Frontal cortex (tissue), 3 donors: ENCODE measurements at regions not wholly inside any gene's neighbourhood (a gene's known extent, or its start where the extent isn't known, plus 50 kb on each side); places are given as distances from the start of the nearest gene placed in this dataset.
A peak's percentile ranks its signal among the peaks of the same experiment; 100 is the strongest.

Experiments used
- DNase-seq, 2 donors: peaks; one replicate each; pipeline ENCODE4 v3.0.0; 2012; ENCODE audit warnings: low spot score in 2 of 2
- FAIRE-seq: peaks from 2 replicates; lab custom pipeline; 2012; peaks lifted over from hg19 to GRCh38; lab: Jason Lieb, UNC
- donor health status: control.
- donor health status: control.
- donor health status: control.

DNA sequence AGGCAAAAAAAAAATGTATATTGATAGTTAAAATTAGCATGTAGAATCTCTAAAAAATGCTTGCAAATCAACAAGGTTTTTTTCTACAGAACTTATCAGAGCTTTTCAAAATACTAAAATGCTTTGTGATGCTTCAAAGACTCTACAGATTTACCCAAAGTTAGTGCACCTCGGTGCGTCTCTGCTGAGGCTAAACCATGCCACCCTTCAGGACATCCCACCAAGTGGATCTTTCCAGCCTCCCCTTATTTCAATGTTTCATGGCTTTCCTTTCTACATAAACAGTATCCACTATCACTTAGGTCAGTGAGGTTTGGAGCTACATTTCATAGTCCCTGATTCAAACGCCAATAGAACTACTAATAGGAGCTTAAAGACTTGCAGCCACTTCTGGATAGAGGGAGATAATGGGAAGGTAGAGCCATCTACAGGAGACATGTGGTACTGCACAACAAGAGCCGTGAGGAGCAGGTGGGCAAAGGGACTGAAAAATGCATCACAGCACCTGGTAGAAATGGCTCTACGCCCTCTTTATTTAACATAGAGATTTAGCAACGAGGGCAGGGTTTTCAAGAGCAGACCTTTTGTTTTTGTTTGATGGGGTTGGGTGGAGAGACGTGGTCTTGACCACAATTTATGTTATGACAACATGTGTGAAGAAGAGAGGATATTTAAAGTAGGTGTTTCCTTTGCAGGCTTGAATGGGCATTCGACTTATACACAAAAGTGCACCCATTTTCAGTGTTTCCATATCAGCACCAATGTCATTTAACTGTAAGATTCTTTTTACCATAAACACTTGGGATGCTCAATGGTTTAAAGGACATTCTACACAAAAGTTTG is 56.1 kb upstream of the SLC35G4 start:
- DNase-seq (peak; percentile 8 to 55), FAIRE-seq (no peak)

DNA sequence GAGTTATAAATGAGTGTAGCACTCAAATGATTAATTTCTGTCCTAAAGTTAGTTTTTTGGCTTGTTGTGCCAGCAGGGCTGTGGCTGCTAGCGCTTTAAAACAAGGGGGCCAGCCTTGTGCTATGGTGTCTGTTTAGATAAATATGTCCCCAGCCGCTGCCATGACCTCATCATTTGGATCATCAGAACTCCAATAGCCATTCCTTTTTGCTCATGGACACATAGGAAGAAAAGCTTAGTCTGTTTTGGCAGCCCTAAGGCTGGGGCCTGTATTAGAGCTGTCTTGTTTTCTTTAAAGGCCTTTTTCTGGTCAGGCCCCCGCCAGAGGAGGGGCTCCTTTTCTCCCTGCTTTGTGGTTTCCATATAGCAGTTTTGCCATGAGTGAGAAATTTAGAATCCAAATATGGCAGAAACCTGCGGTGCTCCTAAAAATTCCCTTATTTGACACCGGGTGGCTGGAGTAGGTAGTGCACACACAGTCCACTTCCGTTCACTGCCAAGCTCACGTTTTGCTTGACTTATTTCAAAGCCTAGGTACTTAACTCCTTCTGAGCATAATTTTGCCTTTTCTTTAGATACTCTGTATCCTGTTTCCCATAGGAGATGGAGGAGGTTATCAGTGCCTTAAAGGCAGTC is 60.4 kb upstream of the SLC35G4 start:
- FAIRE-seq, result no peak
- no peak for DNase-seq

DNA sequence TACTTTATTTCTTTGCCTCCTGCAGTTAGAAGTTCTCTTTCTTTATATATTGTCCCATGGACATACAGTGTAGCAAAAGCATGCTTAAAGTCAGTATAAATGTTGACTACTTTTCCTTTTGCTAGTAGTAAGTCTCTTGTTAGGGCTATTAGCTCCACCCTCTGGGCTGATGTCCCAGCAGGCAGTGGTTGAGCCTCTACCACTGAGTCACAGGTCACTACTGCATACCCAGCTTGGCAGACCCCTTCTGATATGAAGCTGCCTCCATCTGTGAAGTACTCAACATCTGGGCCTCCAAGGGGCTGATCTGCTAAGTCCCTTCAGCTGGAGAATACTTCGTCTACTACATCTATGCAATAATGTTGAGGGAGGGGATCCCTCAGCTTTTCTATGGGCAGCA is 61.0 kb upstream of the SLC35G4 start:
- FAIRE-seq (no peak), DNase-seq (no peak)

DNA sequence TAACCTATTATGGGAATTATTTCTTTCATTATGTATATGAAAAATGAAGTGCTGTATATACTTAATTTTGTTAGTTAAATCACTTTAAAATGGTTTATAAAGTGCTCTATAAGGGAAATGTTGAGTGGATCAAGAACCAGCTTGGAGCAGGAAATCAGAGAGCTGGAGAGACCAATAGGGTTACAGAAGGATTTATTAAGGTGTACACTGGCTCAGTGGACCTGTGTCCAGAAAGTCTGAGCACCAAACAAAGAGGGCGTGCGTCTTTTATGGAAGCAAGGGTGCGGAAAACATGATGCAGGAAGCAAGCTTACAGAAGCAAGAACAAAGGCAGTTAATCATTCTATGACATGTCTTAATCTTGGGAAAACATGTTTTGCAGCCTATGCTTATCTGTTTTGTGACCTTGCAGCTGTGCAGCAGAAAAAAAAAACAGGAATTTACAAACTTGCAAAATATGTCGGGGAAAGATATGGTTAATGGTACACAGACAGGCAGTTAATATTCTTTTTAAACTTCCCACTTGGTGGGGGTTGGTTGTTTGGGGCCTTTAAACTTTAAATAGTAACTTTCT is 65.2 kb upstream of the SLC35G4 start:
- DNase-seq (no peak), FAIRE-seq (no peak)

DNA sequence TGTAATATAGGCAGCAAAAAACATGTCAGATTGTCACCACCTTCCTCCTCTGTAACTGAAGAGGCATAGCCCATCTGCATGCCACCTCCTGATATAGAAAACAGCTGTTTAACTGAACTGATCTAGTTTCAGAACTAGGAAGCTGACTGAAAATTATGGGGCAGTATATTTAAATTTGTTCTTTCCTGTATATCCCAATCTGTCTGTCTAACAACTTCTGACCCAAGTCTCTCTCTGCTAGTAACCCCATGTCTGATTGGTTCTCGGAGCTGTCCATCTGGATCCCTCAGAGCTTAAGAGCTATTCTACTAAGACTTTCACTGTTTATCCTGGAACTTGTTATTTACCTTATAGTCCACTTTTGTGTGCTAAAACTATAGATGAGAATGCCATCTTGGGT is 68.2 kb upstream of the SLC35G4 start:
- FAIRE-seq, result no peak
- no peak for DNase-seq

DNA sequence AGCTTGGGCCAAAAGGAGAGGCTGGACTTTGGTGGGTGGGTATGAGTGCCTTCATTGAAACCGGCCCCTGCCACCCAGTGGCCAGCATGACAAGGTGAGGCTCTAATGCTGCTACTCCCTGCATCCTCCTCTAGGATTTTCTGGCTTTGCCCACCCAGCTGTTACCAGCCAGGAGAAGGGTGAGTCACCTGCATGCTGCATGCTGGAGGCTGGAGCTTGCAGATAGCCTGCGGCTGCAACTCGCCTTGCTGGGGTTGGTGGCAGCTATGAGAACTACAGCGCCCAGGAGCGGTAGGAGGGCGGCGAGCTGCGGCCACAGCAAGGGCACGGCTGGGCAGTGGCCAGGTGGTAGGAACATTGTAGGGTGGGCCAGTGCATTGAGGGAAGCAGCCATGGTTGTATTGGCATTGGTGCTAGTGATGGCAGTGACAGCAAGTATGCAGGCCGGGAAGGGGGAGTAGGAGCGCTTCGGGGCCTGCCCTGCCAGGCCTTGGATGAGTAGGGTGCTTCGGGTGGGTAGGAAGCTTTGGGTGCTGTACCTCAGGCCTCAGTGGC is 75.4 kb upstream of the SLC35G4 start:
- FAIRE-seq (no peak), DNase-seq (no peak)

DNA sequence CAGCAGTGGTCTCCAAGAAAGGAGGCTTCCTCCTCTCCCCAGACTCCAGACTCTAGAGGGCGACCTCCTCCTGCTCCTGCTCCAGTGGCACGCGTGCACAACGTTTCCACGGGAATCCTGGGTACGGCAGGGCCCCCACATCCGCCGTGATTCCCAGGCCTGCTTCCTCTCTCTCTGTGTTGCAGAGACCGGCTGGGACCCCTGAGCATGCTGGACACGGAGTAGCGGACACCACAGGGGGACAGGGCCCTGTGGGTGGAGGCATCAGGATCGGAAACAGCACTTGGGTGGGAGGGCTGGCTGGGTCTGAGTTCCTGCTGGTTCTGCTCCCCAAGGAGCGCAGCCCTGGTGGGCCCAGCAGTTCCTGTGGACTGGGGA is 75.9 kb upstream of the SLC35G4 start:
- FAIRE-seq (no peak), DNase-seq (no peak)

DNA sequence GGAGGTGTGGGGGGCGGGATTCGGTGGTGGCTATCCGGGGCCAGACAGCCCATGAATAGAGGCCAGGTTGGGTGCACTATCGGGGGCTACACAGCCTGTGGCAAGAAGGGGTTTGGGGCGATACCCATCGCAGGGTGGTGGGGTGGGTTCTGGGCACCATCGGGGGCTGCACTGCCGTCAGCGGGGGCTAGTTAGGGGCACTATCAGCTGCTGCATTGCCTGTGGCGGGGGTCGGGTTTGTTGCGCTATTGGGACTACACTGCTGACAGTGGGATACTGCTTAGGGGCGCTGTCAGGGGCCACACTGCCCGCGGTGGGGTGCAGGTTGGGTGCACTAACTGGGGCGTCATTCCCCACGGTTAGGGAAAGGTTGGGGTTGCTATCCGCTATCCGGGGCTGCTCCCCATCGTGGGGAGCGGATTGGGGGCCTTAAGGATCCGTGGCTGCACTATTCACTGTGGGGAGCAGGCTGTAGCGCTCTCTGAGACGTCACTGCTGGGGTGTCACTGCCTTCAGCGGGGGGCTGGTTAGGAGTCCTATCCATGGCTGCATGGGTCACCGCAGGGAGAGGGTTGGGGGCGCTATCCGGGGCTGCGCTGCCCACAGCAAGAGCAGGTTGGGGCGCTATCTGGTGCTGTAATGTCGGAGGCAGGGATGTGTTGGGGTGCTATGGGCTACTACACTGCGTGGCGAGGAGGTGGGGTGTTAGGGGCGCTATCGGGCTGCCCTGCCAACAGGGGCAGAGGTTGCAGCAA is 76.5 kb upstream of the SLC35G4 start:
- DNase-seq, result no peak
- no peak for FAIRE-seq

DNA sequence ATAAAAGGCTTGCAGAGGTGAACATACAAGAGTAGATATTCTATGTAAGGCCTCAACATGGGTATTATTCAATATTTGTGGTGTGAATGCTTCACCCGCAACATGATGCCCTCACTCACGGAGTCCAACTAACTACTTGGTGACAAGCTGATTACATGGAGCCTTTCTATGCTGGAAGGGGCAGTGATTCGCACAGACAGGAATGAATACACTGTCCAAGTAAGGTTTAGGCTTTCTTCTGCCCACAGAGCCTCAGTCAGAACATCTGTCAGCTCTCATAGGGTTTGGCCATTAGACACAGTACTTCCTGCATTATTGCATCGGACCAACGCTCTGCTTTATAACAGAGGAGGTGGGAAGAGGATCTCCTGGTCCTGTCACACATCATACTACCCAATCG is 80.3 kb upstream of the SLC35G4 start:
- no peak for FAIRE-seq
- no peak for DNase-seq

DNA sequence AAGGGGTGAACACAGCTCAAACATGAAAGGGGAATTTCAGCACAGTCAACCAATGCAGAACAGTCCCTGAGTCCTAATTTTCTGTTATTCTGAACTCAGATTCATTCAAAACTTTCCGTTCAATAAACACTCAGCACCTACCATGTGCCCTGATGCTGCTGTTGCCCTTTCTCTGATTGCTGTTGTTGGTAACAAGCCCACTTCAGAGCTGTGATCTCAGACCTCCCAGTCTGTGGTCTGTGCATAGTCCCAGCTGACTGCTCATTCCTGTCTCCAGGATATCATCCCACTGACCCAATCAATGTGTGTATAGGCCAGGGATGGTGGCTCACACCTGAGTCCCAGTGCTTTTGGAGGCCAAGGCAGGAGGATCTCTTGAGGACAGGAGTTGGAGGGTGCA is 82.7 kb upstream of the SLC35G4 start:
- no peak for FAIRE-seq
- no peak for DNase-seq

DNA sequence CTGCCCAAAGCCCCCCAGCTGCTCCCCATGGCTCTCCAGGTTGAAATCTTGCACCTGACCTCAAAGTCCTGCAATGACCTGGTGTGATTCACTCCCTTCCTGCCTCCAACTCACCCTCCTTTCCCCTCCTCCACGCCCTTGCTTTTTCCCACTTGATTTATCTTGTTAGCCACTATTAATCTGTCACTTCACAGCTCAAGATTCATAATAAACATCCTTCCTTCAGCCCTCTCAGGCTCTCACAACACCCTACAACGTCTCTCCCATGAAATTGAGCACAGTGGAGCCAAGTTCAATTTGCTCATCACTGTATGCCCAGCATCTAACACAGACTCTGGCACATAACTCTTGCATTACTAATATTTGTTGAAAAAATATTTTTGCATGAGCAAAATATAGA is 85.6 kb upstream of the SLC35G4 start:
- FAIRE-seq (no peak), DNase-seq (no peak)

DNA sequence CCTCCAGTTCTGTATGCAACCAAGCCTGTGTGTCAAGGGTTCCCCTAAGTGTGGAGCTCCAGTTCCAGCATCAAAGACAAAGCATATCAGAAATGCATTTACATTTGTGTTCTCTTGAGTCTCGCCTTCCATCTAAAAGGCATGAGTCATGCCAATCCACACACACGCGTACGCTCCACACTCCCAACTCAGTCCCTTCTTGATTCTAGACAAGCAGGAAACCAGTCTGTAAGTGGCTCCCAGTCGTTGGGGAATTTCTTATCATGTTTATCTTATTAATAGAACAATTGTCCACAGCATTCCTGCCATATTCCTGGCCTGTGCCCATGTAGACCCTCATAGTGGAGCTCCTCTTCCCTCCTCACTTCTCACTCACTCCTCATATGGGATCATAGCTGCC is 86.4 kb upstream of the SLC35G4 start:
- FAIRE-seq (no peak), DNase-seq (no peak)

DNA sequence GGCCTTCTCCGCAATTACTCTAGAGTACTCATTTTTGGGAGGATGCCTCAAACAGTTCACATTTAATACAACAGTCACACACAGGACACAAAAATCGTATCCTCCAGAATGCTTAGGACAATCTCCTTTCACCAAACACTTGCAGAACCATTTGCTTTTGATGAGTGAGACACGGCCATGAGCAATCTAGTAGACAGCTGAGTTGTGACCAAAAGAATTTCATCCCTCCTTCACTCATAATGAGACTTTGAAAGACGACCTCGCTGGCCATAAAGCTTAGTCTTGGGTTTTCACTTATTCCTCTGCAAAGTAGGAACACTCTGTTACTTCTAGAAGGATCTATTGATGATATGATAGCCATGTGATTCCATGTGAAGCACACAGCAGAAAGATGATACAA is 87.5 kb upstream of the SLC35G4 start:
- no peak for DNase-seq
- FAIRE-seq, result no peak

DNA sequence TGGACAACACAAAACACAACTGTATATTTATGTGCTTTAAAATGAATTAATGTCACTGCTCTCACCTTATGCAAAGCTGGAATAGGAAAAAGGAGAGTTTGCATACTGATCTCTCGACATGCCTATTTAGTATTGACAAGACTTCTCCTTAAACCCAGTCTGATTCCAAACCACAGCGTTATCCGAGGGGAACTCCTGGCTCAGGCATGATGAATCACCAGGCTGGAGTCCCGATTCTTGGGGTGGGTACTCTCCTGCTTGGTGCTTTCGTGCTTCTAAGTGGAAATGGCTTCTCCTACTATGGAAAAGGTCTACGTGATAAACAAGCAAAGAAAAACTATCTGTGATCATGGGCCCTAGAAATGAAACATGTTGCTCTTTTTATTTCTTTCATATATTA is 88.9 kb upstream of the SLC35G4 start:
- FAIRE-seq (no peak), DNase-seq (no peak)

DNA sequence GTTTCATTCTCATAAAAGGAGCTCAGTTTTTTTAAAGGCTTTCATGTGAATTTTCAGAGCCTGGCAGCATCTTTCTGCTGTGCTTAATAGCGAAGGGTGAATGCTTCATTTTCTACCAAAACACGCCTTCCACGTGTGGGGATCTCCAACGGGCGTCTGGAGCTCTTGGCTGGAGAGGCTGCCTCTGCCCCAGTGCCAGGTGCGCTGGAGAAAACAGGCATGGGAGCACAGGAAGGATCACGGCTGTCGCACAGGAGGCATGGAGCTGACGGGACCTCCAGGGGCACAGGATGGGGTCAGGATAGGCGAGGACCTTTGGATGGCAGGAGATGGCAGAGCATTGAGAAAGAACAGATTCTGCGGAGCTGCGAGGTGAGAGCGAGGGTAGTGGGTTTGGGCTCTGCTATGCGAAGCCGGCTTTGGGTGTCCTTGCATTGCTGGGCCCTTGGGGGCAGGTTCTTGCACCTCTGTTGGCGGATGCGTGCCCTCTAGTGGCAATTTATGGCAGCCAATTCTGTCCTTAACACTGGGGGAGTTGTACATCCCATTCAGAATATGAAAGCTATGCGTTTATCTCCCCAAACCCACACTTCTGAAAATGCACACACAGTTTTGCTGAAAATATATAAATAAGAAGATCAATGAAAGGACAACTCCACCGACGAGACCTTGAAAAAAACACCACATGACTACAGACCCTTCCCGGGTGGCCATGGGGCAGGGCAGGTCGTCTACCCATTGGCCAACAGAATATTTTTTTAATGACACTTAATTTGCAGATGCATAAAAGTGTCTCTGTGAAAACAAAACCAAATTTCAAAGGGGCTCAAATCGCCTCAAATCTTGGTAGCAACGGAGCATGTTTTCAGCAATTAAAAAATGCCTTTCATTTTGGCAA is 90.4 kb upstream of the SLC35G4 start:
- DNase-seq (peak in 1 of 2 donors; percentile 21), FAIRE-seq (no peak)

DNA sequence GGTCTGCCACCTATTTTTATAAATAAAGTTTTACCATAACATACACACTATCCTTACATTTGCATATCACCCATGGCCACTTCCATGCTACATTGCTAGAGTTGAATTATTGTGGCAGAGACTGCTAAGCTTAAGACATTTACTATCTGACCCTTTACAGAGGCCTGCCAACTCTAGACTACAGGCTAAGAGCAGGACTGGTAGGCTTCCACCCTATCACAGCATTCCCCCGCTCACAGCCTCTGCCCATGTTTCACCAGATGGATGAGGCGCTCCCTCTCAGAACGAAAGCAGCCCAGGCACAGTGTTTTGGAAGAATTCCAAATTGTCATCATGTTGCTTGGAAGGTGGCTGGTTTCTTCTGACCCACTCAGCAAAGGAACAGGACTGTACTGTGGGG is 91.7 kb upstream of the SLC35G4 start:
- no peak for DNase-seq
- no peak for FAIRE-seq

DNA sequence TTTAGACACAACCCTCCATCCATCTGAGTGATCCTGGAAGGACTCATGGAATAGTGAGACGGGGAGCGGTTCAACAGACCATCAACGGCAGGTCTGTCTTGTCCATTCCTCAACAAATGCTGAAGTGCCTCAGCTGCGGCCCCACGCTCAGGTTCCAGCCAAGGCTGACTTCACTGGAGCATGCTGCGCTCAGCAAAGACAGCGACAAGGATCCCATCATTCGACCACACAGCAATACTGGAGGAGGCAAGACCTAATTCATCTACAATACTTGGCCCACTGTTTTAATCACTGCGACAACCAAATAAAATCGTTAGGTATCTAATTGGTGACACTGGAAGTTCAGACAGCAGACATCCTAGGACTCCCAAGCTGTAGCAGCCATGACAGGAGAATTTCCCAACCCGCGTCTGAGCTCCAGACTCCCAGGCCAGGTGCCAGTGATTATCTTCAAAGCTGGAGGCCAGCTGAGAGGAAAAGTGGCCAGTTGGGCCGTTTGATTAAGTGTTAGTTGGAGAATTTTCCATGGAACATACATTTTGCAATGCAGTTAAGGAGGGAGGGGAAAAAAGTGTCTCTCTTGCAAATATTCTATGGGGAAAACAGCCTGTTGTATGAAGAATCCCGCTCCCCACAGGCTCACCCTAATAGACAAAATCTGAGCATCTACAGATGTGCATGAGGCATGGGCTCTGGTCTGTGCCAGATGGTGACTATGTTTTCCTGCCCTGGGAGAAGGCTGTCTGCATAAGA is 92.5 kb upstream of the SLC35G4 start:
- FAIRE-seq (no peak), DNase-seq (no peak)

DNA sequence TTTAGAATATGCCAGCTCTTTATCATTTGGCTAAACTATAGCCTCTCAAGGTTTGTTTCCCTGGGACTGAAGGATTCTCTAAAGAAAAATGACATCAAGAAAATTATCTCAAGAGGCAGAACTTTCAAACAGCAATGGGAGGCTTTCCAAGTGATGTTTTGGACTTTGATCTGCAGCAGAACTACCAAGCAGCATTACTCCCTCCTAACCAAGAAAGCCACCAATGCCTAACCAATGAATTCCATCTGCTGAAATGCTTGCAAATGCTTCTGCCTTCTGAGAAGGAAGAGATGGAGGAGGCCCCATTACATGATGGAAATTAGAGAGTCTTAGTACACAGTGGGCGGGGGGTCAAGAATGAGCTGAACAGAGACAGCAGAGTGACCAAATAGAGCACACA is 95.1 kb upstream of the SLC35G4 start:
- FAIRE-seq (no peak), DNase-seq (no peak)
